Inferior parietal cortex (tissue), 1 donor: ENCODE measurements at regions not wholly inside any gene's neighbourhood (a gene's known extent, or its start where the extent isn't known, plus 50 kb on each side); places are given as distances from the start of the nearest gene placed in this dataset.
A peak's percentile ranks its signal among the peaks of the same experiment; 100 is the strongest.
"Not testable (repeated sequence)": the region's sequence is repeated elsewhere in the genome, so short reads cannot be mapped to it uniquely, and the experiment has no call there.

Source experiments
- DNase-seq: peaks from one replicate; pipeline ENCODE4 v3.0.0-alpha.2; 2016; ENCODE audit errors: extremely low spot score

DNA sequence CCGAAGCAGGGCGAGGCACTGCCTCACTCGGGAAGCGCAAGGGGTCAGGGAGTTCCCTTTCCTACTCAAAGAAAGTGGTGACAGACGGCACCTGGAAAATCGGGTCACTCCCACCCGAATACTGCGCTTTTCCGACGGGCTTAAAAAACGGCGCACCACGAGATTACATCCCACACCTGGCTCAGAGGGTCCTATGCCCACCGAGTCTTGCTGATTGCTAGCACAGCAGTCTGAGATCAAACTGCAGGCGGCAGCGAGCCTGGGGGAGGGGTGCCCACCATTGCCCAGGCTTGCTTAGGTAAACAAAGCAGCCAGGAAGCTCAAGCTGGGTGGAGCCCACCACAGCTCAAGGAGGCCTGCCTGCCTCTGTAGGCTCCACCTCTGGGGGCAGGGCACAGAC is 549.4 kb downstream of the KIF20B start:
- DNase-seq, result not testable (repeated sequence)

- DNase-seq, result no peak
These were observed 568.3 kb downstream of the KIF20B start for GRCh38 chr10:90269699-90270098.

GRCh38 chr10:90274721-90275468 is 573.5 kb downstream of the KIF20B start:
- no peak for DNase-seq

GRCh38 chr10:90276894-90277475 is 575.6 kb downstream of the KIF20B start:
- DNase-seq, result no peak

DNA sequence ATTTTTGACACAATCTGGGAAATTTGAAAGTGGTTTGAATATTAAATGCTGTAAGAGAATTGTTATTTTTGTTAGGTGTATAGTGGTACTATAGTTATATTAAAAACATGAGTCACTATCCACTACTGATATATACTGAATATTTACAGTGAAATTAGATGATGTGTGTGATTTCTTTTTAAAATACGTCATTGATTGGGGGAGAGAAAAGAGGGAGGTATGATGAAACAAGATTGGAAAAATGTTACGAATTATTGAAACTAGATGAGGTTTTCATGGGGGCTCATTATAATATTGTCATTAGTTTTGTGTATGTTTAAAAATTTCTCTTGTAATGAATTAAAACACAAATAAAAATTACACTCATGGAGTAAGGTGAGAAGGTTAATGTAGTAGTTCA is 571.4 kb downstream of the HTR7 start:
- DNase-seq, result no peak

- no peak for DNase-seq
These were observed 570.9 kb downstream of the HTR7 start for GRCh38 chr10:90286941-90287340.

DNA sequence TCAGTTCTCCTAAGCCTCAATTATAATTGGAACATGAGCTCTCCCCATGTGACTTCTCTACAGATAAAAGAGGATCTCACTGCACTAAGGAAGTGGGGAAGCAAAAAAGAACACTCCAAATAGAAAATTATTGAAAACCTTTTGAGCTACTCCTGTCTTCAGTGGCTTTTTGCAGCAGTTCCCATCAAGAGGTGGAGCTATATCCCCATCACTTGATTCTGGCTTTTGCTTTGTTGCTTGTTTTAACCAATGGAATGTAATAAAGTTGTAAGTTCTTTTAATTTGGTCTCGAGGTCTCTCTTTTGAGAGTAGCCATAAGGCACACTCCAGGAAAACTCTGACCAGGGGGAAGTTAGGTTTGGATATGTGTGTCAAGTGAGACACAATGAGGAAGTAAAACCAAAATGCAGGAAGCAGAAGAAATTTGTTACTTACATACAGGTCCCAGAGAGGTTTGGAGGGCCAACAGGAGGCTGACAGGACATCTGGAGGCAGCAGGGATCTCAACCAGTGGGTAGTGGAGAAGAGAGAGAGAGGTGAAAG is 569.4 kb downstream of the HTR7 start:
- peak; percentile 5 for DNase-seq

DNA sequence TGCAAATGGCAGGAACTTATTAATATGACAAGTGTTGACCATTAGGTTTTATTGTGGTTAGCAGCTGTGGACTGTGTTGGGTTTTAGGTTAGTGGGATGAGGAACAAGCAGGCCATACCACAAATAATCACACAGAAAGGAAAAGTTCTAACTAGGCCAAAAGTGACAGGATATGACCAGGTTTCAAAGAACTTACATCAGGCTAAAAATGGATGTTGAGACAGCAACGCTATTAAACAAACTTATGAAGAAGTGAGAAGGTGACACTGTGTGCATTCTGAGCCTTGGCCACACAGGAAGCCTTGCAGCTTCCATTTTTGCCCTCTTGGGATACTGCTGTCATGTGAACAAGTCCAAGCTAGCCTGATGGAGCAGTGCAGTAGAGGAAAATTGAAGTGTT is 568.8 kb downstream of the HTR7 start:
- DNase-seq, result no peak

DNA sequence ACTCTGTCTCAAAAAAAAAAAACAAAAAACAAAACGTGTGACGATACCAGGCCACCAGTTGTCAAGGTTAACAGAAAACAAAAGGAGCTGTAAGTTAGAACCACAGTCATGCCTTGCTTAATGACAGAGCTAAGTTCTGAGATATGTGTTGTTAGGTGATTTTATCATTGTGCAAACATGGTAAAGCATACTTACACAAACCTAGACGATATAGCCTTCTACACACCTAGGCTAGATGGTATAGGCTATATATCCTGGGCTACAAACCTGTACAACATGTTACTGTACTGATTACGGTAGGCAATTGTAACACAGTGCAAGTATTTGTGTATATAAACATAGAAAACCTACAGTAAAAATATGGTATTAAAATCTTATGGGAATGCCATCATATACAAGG is 564.2 kb downstream of the HTR7 start:
- no peak for DNase-seq

GRCh38 chr10:90294821-90295540 is 562.9 kb downstream of the HTR7 start:
- not testable (repeated sequence) for DNase-seq

DNA sequence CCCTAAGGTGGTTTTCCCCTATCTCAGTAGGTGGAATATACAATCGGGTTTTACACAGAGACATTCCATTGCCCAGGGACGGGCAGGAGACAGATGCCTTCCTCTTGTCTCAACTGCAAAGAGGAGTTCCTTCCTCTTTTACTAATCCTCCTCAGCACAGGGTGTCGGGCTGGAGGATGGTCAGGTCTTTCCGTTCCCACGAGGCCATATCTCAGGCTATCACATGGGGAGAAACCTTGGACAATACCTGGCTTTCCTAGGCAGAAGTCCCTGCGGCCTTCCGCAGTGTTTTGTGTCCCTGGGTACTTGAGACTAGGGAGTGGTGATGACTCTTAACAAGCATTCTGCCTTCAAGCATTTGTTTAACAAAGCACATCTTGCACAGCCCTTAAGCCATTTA is 555.8 kb downstream of the HTR7 start:
- not testable (repeated sequence) for DNase-seq

DNA sequence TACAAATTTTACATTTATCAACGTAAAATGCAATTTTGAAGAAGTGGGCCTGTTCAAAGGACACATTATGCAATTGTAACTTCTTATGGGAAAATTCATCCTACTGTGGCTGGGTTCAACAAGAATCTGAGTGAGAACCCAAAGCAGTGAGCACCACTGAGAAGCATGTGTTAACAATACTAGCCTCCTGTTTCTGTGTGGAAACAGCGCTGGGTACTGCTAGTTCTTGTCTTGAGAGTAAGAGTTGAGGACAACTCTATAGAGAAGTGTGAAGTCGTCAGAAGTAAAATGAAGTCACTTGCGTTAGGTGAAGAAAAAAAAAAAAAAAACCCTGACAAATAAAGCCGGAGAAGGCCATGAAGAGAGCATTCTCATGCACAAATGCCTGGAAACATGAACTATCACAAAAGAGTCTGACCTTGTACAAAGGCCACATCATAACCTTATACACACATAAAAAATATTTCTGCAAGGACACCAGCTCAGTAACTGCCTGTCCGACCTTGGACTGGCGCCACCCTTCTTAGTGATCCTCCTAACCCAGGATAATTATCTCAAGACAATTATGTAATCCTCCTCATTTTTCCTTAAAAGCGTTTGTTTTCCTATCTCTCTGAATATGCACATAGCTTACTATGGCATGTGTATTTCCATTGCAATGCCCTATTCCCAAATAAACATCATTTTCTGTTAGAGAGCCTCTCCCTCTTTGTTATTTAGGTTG is 554.9 kb downstream of the HTR7 start:
- no peak for DNase-seq

DNA sequence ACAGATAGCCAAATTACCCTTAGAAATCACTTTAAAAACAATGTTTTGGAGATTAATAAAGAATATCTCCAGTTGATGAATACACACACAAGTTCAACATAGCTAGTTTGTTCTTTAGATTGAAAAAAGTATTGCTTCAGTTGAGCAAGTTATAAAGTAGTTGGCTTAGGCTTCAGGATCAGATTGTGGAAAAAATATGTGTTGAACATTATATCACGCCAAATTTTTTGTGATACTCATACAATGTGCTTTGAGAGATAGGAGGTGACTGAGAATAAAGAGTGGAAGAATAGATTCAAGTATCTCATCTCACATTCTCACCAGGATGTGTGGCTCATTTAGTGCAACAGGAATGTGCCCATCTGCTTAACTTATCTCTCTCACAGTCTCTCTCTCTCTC is 553.3 kb downstream of the HTR7 start:
- DNase-seq, result no peak

- no peak for DNase-seq
These were observed 551.7 kb downstream of the HTR7 start for GRCh38 chr10:90306187-90306586.

DNA sequence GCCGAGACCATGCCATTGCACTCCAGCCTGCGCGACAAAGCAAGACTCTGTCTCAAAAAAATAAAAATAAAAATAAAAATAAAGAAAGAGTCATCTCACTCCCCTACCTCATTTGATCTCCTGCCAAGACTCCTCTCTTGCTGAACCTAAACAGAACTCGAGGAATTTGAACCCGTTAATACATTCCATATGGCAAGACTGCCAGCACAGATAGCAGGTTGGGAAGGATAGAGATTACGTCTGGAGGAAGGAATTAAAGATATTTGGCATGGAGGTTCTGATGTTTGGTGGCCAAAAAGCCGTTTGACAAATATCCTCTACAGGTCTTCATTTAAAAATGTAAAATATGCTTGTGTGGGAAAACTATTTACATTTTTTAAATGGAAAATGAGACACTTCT is 549.6 kb downstream of the HTR7 start:
- no peak for DNase-seq

GRCh38 chr10:90313576-90314325 is 544.1 kb downstream of the HTR7 start:
- DNase-seq, result no peak

GRCh38 chr10:90314718-90315117 is 543.1 kb downstream of the HTR7 start:
- no peak for DNase-seq

DNA sequence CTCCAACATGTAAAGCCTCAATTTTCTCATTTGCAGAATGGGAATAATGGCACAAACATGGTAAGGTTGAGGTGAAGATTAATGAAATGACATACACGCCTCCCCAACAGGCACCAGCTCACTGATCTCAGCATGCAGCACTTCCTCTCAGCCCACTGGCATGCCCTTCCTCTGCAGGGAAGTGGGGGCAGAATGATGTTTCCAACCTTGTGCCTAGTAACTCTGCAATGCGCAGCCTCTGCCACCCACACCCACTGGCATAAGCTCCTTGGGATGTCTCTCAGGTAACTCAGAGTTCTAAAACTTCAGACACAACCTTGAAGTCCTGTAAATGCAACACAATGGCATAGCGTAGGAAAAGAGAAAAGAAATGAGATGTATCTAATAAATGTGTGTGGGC is 540.7 kb downstream of the HTR7 start:
- DNase-seq, result no peak

GRCh38 chr10:90318659-90319058 is 539.2 kb downstream of the HTR7 start:
- DNase-seq, result no peak

DNA sequence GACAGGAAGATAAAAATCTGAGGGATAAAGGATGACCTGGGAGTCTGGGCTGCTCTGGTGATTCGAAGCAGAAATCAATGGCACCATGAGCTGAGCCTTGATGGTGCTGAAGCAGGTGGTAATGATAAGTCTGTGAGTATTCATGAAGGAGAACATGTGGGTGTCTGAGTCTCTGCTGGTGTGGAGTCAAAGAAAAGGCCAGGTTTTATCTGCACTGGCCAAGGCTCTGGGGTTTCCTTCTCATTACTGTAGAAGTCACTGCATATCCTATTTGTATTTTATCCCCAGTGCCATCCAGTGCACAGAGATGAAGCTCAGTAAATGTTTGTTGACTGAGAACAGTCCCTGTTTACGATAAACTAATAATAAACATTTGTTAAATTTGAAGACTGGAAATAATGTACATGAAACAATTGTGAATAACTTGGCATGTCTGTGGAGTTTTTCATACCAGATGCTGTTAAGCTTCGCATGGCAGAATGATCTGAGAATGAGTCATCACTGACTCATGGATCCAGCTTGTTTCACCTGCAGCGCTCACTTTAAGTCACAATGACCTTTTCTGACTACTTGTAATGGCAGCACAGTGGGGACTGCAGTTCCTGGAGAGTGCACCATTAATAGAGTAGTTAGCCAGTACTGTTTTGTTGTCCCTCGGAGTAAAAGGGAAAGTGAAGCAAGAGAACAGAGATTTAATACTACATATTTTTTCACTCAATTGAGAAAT is 538.5 kb downstream of the HTR7 start:
- DNase-seq, result peak; percentile 31
